ENCODE measurements at regions not wholly inside any gene's neighbourhood (a gene's known extent, or its start where the extent isn't known, plus 50 kb on each side); places are given as distances from the start of the nearest gene placed in this dataset.

- Histone ChIP-seq H3K27me3 (no peaks in the 10 kb centered on the region), H3K36me3 (no peaks in the 10 kb centered on the region), H3K4me3 (no peak overlapping the region), H3K4me1 (no peaks in the 10 kb centered on the region), H3K27ac (no peak overlapping the region), H3K9me3 (no peaks in the 10 kb centered on the region)
- DNase-seq (ENCODE audit: extremely low spot score in 2 of 2): no peak
- TF ChIP-seq POLR2AphosphoS5 (IDR thresholded peaks at IDR 0.05; ENCODE audit: insufficient read depth in 1 of 2, low read depth in 1 of 2) (no peak), POLR2A (IDR thresholded peaks at IDR 0.05) (no peak), CTCF (IDR thresholded peaks at IDR 0.05) (no peak)
- intact Hi-C loops (cut with DNase I): no loop called here
Measured at GRCh38 chr11:112735470-112735869, 225.8 kb upstream of the NCAM1 start.

GRCh38 chr11:112744041-112744440 lies 217.2 kb upstream of the NCAM1 start:
- TF ChIP-seq CTCF (IDR thresholded peaks at IDR 0.05) (no peak), POLR2A (IDR thresholded peaks at IDR 0.05) (no peak), POLR2AphosphoS5 (IDR thresholded peaks at IDR 0.05; ENCODE audit: insufficient read depth in 1 of 2, low read depth in 1 of 2) (no peak)
- Histone ChIP-seq H3K36me3 (no peaks in the 10 kb centered on the region), H3K27ac (no peak overlapping the region), H3K4me3 (no peak overlapping the region), H3K4me1 (no peaks in the 10 kb centered on the region), H3K9me3 (no peaks in the 10 kb centered on the region), H3K27me3 (no peaks in the 10 kb centered on the region)
- intact Hi-C loops (cut with DNase I): no loop called here
- no peak for DNase-seq (ENCODE audit: extremely low spot score in 2 of 2)

GRCh38 chr11:112745973-112746372 lies 215.2 kb upstream of the NCAM1 start:
- H3K27me3 ChIP-seq: no peaks in the 10 kb centered on the region
- H3K9me3 ChIP-seq: no peaks in the 10 kb centered on the region
- no peak for DNase-seq (ENCODE audit: extremely low spot score in 2 of 2)
- H3K4me1 ChIP-seq: no peaks in the 10 kb centered on the region
- no peaks in the 10 kb centered on the region for H3K36me3 ChIP-seq
- intact Hi-C loops (cut with DNase I): no loop called here
- no peak overlapping the region for H3K4me3 ChIP-seq
- TF ChIP-seq CTCF (IDR thresholded peaks at IDR 0.05) (no peak), POLR2AphosphoS5 (IDR thresholded peaks at IDR 0.05; ENCODE audit: insufficient read depth in 1 of 2, low read depth in 1 of 2) (no peak), POLR2A (IDR thresholded peaks at IDR 0.05) (no peak)
- H3K27ac ChIP-seq: no peak overlapping the region

- intact Hi-C loops (cut with DNase I): no loop called here
- no peaks in the 10 kb centered on the region for H3K27me3 ChIP-seq
- H3K36me3 ChIP-seq: no peaks in the 10 kb centered on the region
- no peak overlapping the region for H3K27ac ChIP-seq
- no peak overlapping the region for H3K4me3 ChIP-seq
- no peak for DNase-seq (ENCODE audit: extremely low spot score in 2 of 2)
- TF ChIP-seq CTCF (IDR thresholded peaks at IDR 0.05) (no peak), POLR2A (IDR thresholded peaks at IDR 0.05) (no peak), POLR2AphosphoS5 (IDR thresholded peaks at IDR 0.05; ENCODE audit: insufficient read depth in 1 of 2, low read depth in 1 of 2) (no peak)
- H3K4me1 ChIP-seq: no peaks in the 10 kb centered on the region
- H3K9me3 ChIP-seq: no peaks in the 10 kb centered on the region
Measured at GRCh38 chr11:112748252-112748651, 213.0 kb upstream of the NCAM1 start.

- Histone ChIP-seq H3K4me1 (no peaks in the 10 kb centered on the region), H3K4me3 (no peak overlapping the region), H3K27ac (no peak overlapping the region), H3K9me3 (no peaks in the 10 kb centered on the region), H3K27me3 (no peaks in the 10 kb centered on the region), H3K36me3 (no peaks in the 10 kb centered on the region)
- no peak for DNase-seq (ENCODE audit: extremely low spot score in 2 of 2)
- intact Hi-C loops (cut with DNase I): no loop called here
- TF ChIP-seq POLR2AphosphoS5 (IDR thresholded peaks at IDR 0.05; ENCODE audit: insufficient read depth in 1 of 2, low read depth in 1 of 2) (peak; percentile 25 to 49), POLR2A (IDR thresholded peaks at IDR 0.05) (no peak)
Measured at GRCh38 chr11:112748713-112749543, 212.3 kb upstream of the NCAM1 start.

All from vagina (tissue), 2 donors.